Mammary epithelial cell (primary cell): ENCODE measurements at regions not wholly inside any gene's neighbourhood (a gene's known extent, or its start where the extent isn't known, plus 50 kb on each side); places are given as distances from the start of the nearest gene placed in this dataset.

ENCODE experiments used
- CTCF ChIP-seq, 2 donors: IDR thresholded peaks in 1 of 2; conservative IDR thresholded peaks in 1 of 2; 2 replicates each; pipeline ENCODE4 v1.5.1; 2011 to 2012; ENCODE audit warnings: inconsistent platforms in 2 of 2, low read length in 2 of 2, mild to moderate bottlenecking in 2 of 2, control low read depth in 1 of 2, low read depth in 1 of 2; ENCODE audit not compliant: insufficient read depth in 1 of 2; ENCODE audit errors: extremely low read depth in 1 of 2
- EZH2 ChIP-seq: IDR thresholded peaks from 2 replicates; pipeline ENCODE4 v1.6.1; 2012; ENCODE audit warnings: low read length, inconsistent platforms, borderline replicate concordance

- no peak for TF ChIP-seq CTCF (conservative IDR thresholded peaks at IDR 0.05 in 1 of 2, IDR thresholded peaks at IDR 0.05 in 1 of 2; ENCODE audit: extremely low read depth in 1 of 2, insufficient read depth in 1 of 2, low read depth in 1 of 2, low read length in 2 of 2)
- no peak for TF ChIP-seq EZH2
These were observed 445.2 kb upstream of the SALL1 start for GRCh38 chr16:51596247-51596646.
